ENCODE measurements at regions not wholly inside any gene's neighbourhood (a gene's known extent, or its start where the extent isn't known, plus 50 kb on each side); places are given as distances from the start of the nearest gene placed in this dataset.
A peak's percentile ranks its signal among the peaks of the same experiment; 100 is the strongest.

GRCh38 chr13:69580255-69580654 is 527.4 kb upstream of the ATXN8OS start:
- Histone ChIP-seq H2AFZ (ENCODE audit: low read length) (no peak overlapping the region), H2BK5ac (ENCODE audit: low read depth, low read length) (no peak overlapping the region), H3K79me1 (ENCODE audit: low read depth, low read length) (no peaks in the 10 kb centered on the region), H3K4me1 (replicated peaks in 1 of 4; ENCODE audit: control insufficient read depth in 3 of 4, insufficient read depth in 4 of 4, low read length in 3 of 4) (peaks cover 0 to 6% (median 2%) of the 10 kb centered on the region in 4 experiments; a peak in 1 of 7 replicates), H3K23ac (ENCODE audit: insufficient read length) (no peak overlapping the region), H3K4me3 (ENCODE audit: extremely low read depth in 1 of 4, insufficient read depth in 2 of 4, low read depth in 3 of 4, low read length in 4 of 4) (no peak overlapping the region), H3K9me3 (ENCODE audit: insufficient read depth in 2 of 2, low read depth in 1 of 2, low read length in 1 of 2) (no peaks in the 10 kb centered on the region), H3K79me2 (ENCODE audit: control insufficient read depth in 1 of 2, insufficient read depth in 2 of 2, low read length in 2 of 2) (no peaks in the 10 kb centered on the region), H3K4me2 (ENCODE audit: insufficient read depth in 1 of 2, low read depth in 2 of 2, low read length in 2 of 2) (peak overlapping the region; percentile 9 to 15; a peak in 2 of 4 replicates), H3K36me3 (ENCODE audit: control insufficient read depth in 2 of 4, insufficient read depth in 4 of 4, low read length in 3 of 4) (no peaks in the 10 kb centered on the region), H2BK15ac (ENCODE audit: low read length) (no peak overlapping the region), H3K14ac (ENCODE audit: insufficient read length) (no peak overlapping the region), H2BK12ac (ENCODE audit: low read depth, low read length) (no peak overlapping the region), H4K91ac (replicated peaks; ENCODE audit: insufficient read length, low read length) (no peak overlapping the region), H4K20me1 (replicated peaks in 1 of 2; ENCODE audit: control insufficient read depth in 1 of 2, insufficient read depth in 2 of 2, low read length in 2 of 2) (no peaks in the 10 kb centered on the region), H2BK120ac (replicated peaks; ENCODE audit: low read depth, low read length) (no peak overlapping the region), H3K9ac (replicated peaks in 1 of 4; ENCODE audit: extremely low read depth in 1 of 4, low read depth in 3 of 4, low read length in 3 of 4) (no peak overlapping the region), H3K27me3 (replicated peaks in 1 of 4; ENCODE audit: control insufficient read depth in 3 of 4, extremely low read depth in 1 of 4, insufficient read depth in 3 of 4, low read length in 3 of 4) (no peaks in the 10 kb centered on the region), H3K18ac (ENCODE audit: extremely low read depth, low read length) (no peak overlapping the region), H4K8ac (ENCODE audit: extremely low read depth, insufficient read depth, low read length) (no peak overlapping the region), H3K23me2 (ENCODE audit: low read depth, low read length) (no peaks in the 10 kb centered on the region), H3K4ac (replicated peaks; ENCODE audit: insufficient read length, low read depth, low read length) (no peak overlapping the region), H2AK5ac (ENCODE audit: low read depth, low read length) (no peak overlapping the region), H2BK20ac (ENCODE audit: low read length) (no peak overlapping the region), H3K56ac (replicated peaks; ENCODE audit: insufficient read length, low read depth, low read length) (no peak overlapping the region), H3K27ac (ENCODE audit: low read depth, low read length) (no peak overlapping the region), H4K5ac (ENCODE audit: insufficient read length, low read depth, low read length) (no peak overlapping the region)
- ChIA-PET POLR2A (ENCODE audit: partially characterized antibody) (no interaction called here), CTCF (ENCODE audit: partially characterized antibody) (interaction anchor here (0.8 to 2.3 kb wide), 8 partner anchors 9 to 990 kb away, joined by 3 to 10 read pairs (median 4); no protein-coding TSS in a partner anchor)
- DNase-seq (ENCODE audit: low read depth in 1 of 2, low spot score in 2 of 2) = no peak
- WGBS, 2 experiments (ENCODE audit: extremely low coverage in 1 of 2, insufficient coverage in 1 of 2, insufficient read length in 1 of 2, insufficient replicate concordance in 2 of 2, low coverage in 1 of 2, low lambda C conversion rate in 2 of 2, missing lambda C conversion rate in 1 of 2) = 56% methylated on average over 3 of the region's 3 CpGs; no CpG with 5 or more reads in 1 of the 2 experiments
- FAIRE-seq = peak; percentile 32
- TF ChIP-seq TEAD4 (IDR thresholded peaks at IDR 0.05; ENCODE audit: low read depth, low read length) = 0 out of 2 replicates have a peak, but pooled peaks have one; percentile 6
- 0 out of 2 replicates have a peak, but pooled peaks have one; percentile 24 for TF ChIP-seq POU5F1 (IDR thresholded peaks at IDR 0.05; ENCODE audit: low read depth, low read length)

Data from H1 (cell line).